Panc1 (cell line): ENCODE measurements at regions not wholly inside any gene's neighbourhood (a gene's known extent, or its start where the extent isn't known, plus 50 kb on each side); places are given as distances from the start of the nearest gene placed in this dataset.

Experiments used
- CTCF ChIP-seq: fragments of 450-650 bp; IDR thresholded peaks from 2 replicates; pipeline ENCODE4 v1.5.1; 2017; ENCODE audit warnings: mild to moderate bottlenecking
- POLR2AphosphoS5 ChIP-seq: IDR thresholded peaks from 2 replicates; pipeline ENCODE4 v1.6.1; 2012; ENCODE audit warnings: mild to moderate bottlenecking, low read depth, low read length, moderate library complexity
- REST ChIP-seq, 2 experiments: IDR thresholded peaks; 2 replicates each; pipeline ENCODE4 v1.6.1; 2011 to 2012; ENCODE audit warnings: low read depth in 2 of 2, control low read depth in 1 of 2, low read length in 1 of 2, mild to moderate bottlenecking in 1 of 2, moderate library complexity in 1 of 2; ENCODE audit not compliant: insufficient read depth in 1 of 2
- SIN3A ChIP-seq: IDR thresholded peaks from 2 replicates; pipeline ENCODE4 v1.6.1; 2012; ENCODE audit warnings: low read depth, mild to moderate bottlenecking, low read length, moderate library complexity, borderline replicate concordance; ENCODE audit not compliant: insufficient read depth

GRCh38 chr13:64057372-64058020 lies 2641.8 kb upstream of the PCDH20 start:
- TF ChIP-seq CTCF (no peak), REST (IDR thresholded peaks at IDR 0.05; ENCODE audit: insufficient read depth in 1 of 2, low read depth in 2 of 2, low read length in 1 of 2) (no peak), SIN3A (no peak), POLR2AphosphoS5 (no peak)
